Mucosa of gallbladder (tissue), 1 donor: ENCODE measurements at regions not wholly inside any gene's neighbourhood (a gene's known extent, or its start where the extent isn't known, plus 50 kb on each side); places are given as distances from the start of the nearest gene placed in this dataset.
"Not testable (repeated sequence)": the region's sequence is repeated elsewhere in the genome, so short reads cannot be mapped to it uniquely, and the experiment has no call there.

Source experiments
- DNase-seq: peaks from one replicate; pipeline ENCODE4 v3.0.0-alpha.2; 2020; ENCODE audit warnings: low spot score
- donor health status: DM: no; HTN: no; CAD: no.

DNA sequence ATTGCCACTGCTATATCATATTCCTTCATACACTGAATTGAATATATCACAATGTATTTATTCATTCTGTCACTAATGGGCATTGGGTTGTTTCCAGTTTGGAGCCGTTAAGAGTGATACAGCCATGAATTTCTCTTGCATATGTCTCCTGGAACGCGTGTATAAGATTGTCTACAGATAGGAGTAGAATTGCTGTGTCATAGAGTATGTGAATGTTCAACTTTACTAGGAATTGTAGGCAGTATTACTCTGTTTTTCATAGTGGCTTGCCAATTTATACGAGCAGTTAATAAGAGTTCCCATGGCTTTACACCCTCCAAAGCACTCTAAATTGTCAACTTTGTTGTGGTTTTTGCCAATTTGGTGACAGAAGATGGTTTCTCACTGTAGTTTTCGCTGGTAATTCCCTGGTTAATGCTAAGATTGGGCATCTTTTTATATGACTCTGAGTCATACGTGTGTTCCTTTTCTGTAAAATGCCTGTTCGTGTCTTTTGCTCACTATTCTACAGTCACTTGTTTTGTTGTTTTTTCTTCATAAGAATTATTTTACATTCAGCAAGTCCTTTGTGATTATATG, 136.1 kb upstream of the LIPC start:
- no peak for DNase-seq

DNA sequence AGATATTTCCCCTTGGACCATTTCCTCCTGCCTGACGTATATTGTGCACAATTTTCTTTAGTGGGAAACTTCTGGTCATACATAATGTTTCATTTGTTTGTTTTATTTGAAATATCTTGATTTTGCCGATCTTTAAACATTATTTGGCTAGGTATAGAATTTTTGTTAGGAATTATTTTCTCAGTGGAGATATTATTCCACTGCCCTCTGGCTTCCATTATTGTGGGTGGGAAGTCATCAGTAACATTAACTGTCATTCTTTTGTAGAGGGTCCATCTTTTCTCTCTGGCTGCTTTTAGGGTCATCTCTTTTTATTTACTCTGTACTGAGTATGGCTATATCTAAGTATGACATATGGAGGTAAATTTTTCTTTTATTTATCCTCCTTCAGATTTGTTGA, 135.5 kb upstream of the LIPC start:
- DNase-seq, result no peak

GRCh38 chr15:58297639-58298038, 134.2 kb upstream of the LIPC start:
- DNase-seq, result no peak

GRCh38 chr15:58298879-58299850, 132.6 kb upstream of the LIPC start:
- no peak for DNase-seq

- DNase-seq, result no peak
Observed at GRCh38 chr15:58302832-58303231, 129.0 kb upstream of the LIPC start.

DNA sequence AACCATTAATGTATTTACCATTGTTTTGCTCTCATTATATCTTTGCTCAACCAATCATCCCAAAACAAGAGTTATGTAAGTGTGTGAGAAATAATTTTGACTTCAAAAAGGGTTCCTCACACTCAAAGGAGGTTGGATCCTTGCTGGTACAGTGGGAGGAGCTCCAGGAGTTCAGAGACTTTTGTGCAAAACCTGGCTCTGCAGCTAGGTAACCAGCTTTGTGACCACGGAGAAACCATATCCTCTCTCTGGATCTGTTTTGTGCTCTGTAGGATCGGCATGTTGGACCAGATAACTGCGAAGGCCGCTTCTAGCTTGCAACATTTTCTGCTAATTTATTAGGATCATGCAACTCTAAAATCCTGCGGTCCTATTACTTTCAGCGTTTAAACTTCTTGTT, 128.6 kb upstream of the LIPC start:
- DNase-seq, result no peak

DNA sequence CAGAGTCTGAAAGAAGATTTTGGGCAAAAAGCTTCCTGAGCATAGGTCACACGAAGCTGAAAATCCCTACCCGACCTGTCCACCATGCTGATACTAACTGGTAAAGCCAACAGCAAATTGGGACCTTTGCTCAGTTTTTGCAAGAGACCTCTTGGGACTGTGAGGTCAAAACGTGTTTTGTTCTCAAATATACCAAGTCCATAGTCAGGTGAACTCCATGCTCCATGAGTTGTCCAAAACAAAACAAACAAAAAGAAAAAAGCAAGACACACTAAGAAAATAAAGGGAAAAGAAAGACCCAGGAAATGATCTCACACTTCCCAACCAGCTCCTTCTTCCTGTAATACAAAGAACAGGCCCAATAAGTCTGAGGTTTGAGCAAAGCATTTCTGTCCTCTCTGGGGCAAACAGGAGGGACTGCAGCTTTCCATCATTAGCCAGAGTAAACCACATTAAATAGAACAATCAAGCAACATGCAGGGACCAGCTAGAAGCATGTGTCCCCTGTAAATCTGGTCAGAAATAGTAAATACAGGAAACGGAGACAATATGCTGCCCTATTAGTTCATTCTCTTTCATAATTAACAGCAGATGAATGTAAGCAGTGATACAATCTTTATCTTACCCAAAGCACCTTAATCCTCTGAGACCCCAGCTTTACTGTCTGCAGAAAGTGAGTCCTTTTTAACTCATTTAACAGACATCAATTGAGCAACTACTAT, 125.0 kb upstream of the LIPC start:
- DNase-seq, result no peak

DNA sequence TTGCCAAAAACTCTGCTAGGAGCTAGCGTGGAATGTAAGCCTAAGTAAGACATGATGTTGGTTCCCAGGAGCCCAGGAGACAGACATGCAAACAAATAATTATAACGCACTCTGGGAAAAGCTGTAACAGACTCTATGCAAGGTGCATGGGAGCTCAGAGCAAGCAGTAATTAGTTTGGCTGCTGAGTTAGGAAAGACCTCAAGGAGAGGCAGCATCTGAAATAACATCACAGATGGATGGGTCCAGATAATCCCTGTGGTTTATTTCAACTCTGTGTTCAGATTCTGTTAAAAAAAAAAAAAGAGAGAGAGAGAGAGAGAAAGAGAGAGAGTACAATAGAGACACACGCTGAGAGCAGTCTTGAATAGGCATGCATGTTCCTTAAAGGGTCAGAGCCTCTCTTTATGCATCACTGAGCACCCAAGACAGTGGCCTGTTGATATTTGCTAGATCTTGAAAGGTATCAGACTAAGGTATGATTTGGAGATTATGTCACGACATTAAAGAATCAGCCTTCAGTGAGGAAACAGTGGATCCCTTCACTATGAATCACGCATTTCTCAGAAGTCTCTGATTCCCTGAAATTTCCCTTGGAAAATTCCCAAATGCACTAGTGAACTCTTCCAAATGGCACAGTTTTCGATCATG, 124.4 kb upstream of the LIPC start:
- no peak for DNase-seq

DNA sequence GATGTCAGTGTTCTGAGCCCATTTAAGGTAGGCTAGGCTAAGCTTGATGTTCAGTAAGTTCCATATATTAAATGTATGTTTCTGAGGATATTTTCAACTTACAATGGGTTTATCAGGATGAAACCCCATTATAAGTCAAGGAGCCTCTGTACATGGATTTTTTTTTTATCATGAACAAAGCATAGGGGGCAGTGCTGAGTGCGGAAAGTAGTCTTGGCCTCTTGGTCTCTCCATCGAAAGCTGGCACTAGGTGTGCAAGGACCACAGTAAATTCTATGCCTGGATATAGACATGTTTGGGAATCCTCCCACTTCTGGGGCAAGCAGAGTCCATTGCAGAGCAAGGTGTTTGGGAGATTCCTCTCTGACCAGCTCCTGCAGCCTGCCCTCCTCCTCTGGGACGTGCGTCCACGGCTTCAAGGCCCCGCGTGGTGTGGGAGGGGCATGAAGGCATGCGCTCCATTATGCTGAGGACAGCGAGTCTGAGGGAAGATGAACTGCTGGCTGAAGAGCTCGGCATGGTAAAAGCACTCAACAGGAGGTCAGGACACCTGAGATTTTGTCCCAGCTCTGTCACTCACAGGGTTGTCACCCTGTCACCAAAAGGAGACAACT, 122.9 kb upstream of the LIPC start:
- DNase-seq, result no peak

- DNase-seq, result peak; percentile 53
Observed at GRCh38 chr15:58309963-58310928, 121.5 kb upstream of the LIPC start.

DNA sequence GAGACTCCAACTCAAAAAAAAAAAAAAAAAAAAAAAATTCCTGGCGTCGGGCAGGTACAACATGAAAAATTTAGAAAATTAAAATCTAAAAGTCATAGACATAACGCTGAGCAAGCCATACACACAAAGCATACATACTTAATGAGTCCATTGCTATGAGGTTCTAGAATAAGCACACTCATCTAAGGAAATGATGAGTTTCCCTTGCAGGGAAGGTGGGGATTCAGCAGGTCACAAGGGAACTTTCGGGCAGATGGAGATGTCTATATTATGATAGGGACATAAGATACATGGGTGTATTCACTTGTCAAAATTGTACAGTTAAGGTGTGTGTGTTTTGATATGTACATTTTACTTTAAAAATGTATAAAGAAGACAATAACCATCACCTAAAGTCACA, 120.2 kb upstream of the LIPC start:
- DNase-seq, result no peak

DNA sequence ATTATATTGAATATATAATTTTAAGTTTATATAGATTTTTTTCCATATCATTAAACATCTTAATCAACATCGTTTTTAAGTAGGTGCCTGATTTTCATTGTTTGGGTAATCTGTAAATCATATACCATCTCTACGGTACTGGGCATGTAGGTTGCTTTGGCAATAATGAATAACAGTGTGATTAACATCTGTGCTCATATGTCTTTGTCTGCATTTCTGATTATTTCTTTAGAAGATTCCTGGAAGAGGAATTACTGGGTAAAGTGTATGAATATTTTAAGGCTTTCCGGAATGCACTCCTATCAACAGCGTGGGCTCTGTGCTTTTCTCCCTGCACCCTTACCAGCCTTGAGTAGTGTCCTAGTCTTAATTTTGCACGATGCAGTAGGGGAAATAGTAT, 119.8 kb upstream of the LIPC start:
- no peak for DNase-seq

GRCh38 chr15:58313304-58313703, 118.5 kb upstream of the LIPC start:
- no peak for DNase-seq

DNA sequence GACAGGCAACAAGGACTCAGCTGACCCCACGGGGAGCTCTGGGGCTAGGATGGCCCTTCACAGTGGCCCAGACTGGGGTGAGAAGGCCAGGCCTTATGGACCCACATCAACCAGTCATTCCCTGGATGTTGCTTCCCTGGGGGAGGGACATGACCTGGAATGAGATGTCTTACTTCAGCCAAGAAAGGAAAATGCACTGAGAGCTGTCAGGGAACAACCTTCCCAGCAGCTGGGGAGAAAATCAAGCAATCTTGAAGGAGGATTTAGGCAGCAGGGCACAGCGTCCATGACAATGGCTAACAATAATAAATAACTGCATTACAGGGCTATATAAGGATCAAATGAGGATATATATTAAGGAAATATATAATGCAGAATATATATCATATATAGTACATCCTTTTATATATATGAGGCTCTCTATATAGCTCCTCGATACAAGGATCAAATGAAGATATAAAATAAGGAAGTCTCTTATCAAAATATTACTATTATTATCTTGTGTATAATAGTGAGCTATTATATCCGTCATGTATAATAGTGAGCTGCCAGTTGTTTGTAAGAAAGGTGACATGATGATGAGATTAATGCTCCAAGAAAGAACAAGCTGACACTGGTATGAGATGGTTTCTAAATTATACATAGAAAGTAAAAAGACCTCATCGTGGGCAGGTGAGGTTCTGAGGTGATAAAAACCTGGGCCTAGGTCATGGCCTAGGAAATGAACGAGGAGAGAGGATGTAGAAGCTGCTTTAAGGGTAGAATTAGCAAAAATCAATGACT, 117.8 kb upstream of the LIPC start:
- DNase-seq, result no peak

DNA sequence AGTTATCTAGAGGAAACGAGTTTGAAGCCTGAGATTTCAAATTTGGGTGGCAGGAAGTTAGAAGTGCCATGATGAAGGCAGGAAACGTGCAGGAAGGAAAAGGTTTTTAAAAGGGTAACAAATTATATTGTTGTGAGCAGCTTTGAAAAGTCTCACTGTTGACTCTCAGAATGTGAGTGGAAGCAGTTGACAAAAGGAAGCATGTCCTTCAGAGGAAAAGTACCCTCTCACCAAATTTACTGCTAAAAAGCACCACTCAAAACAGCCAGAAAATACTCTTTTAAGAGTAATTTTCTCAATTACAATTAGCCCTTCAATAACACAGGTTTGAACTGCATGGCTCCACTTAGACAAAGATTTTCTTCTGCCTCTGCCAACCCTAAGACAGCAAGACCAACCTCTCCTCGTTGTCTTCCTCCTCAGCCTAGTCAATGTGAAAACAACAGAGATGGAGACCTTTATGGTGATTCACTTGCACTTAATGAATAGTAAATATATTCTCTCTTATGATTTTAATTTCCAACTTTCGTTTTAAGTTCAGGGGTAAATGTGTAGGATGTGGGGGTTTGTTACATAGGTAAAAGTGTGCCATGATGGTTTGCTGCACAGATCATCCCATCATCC, 117.1 kb upstream of the LIPC start:
- no peak for DNase-seq

- no peak for DNase-seq
Observed at GRCh38 chr15:58318517-58318916, 113.3 kb upstream of the LIPC start.

GRCh38 chr15:58321034-58321433, 110.8 kb upstream of the LIPC start:
- no peak for DNase-seq

DNA sequence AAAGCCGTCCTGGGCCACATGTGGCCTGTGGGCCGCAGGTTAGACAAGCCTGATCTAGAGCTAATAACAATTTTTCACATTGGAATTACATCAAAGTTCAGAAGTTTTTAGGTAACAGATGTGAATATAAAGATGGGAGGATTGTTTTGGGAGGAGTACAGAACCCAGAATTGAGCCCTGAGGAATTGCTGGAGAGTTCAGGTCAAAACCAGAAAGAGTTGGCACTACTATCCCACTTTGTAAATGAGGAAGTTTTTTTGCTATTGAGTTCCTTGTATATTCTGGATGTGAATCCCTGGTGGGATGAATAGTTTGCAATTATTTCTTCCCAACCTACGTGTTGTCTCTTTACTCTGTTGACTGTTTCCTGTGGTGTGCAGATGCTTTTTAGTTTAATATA, 109.5 kb upstream of the LIPC start:
- DNase-seq, result no peak

- DNase-seq, result not testable (repeated sequence)
Observed at GRCh38 chr15:58323321-58323720, 108.5 kb upstream of the LIPC start.
